CD4-positive, alpha-beta T cell treated with Interleukin-4 for 4 hours (primary cell): ENCODE measurements at regions not wholly inside any gene's neighbourhood (a gene's known extent, or its start where the extent isn't known, plus 50 kb on each side); places are given as distances from the start of the nearest gene placed in this dataset.

Experiments
- DNase-seq: peaks from one replicate; pipeline ENCODE4 v3.0.0-alpha.2; 2020

GRCh38 chr21:35792569-35793305, 267.6 kb downstream of the SETD4 start:
- DNase-seq: no peak

GRCh38 chr21:35791541-35792325, 268.6 kb downstream of the SETD4 start:
- DNase-seq: no peak

- DNase-seq: no peak
Measured at GRCh38 chr21:35783721-35784120, 276.6 kb downstream of the SETD4 start.

GRCh38 chr21:35782667-35783066, 277.7 kb downstream of the SETD4 start:
- DNase-seq: no peak

GRCh38 chr21:35780983-35781382, 279.3 kb downstream of the SETD4 start:
- no peak for DNase-seq

- DNase-seq: no peak
Measured at GRCh38 chr21:35779690-35780570, 280.4 kb downstream of the SETD4 start.

GRCh38 chr21:35779167-35779566, 281.2 kb downstream of the SETD4 start:
- no peak for DNase-seq

- no peak for DNase-seq
Measured at GRCh38 chr21:35777081-35777480, 283.2 kb downstream of the SETD4 start.

- no peak for DNase-seq
Measured at GRCh38 chr21:35775778-35776544, 284.4 kb downstream of the SETD4 start.

- no peak for DNase-seq
Measured at GRCh38 chr21:35770101-35770945, 290.0 kb downstream of the SETD4 start.

- DNase-seq: no peak
Measured at GRCh38 chr21:35768187-35768586, 292.1 kb downstream of the SETD4 start.

- DNase-seq: no peak
Measured at GRCh38 chr21:35764586-35764985, 295.7 kb downstream of the SETD4 start.

GRCh38 chr21:35764077-35764476, 296.2 kb downstream of the SETD4 start:
- DNase-seq: no peak

GRCh38 chr21:35754583-35754982, 305.7 kb downstream of the SETD4 start:
- DNase-seq: no peak

- no peak for DNase-seq
Measured at GRCh38 chr21:35753308-35753707, 307.0 kb downstream of the SETD4 start.

- DNase-seq: no peak
Measured at GRCh38 chr21:35751171-35751570, 309.2 kb downstream of the SETD4 start.

GRCh38 chr21:35749904-35750303, 310.4 kb downstream of the SETD4 start:
- no peak for DNase-seq

- no peak for DNase-seq
Measured at GRCh38 chr21:35748678-35749314, 311.5 kb downstream of the SETD4 start.

GRCh38 chr21:35743571-35743970, 316.8 kb downstream of the SETD4 start:
- no peak for DNase-seq

- DNase-seq: no peak
Measured at GRCh38 chr21:35738347-35738961, 321.9 kb downstream of the SETD4 start.
